HepG2 (cell line): ENCODE measurements at regions not wholly inside any gene's neighbourhood (a gene's known extent, or its start where the extent isn't known, plus 50 kb on each side); places are given as distances from the start of the nearest gene placed in this dataset.

ENCODE experiments used
- CHD4 ChIP-seq: fragments of 200-600 bp; sonication (generic); IDR thresholded peaks from 2 replicates; pipeline ENCODE4 v1.7.0; 2017; ENCODE audit warnings: mild to moderate bottlenecking, low read length, borderline replicate concordance
- GABPB1 ChIP-seq: IDR thresholded peaks from 2 replicates; pipeline ENCODE4 v1.6.1; 2016; ENCODE audit warnings: mild to moderate bottlenecking, missing genetic modification reagents, moderate library complexity, missing compliant biosample characterization
- GATAD2A ChIP-seq: IDR thresholded peaks from 2 replicates; pipeline ENCODE4 v1.6.1; 2016
- GTF2F1 ChIP-seq: fragments of 150-350 bp; IDR thresholded peaks from 2 replicates; pipeline ENCODE4 v1.6.1; 2014; ENCODE audit warnings: low read length
- HMGXB4 ChIP-seq, 2 experiments: sonication (generic) in 1 of 2; formaldehyde crosslinking in 1 of 2; IDR thresholded peaks; 2 replicates each; pipeline versions ENCODE4 v1.4.0 to v1.6.1; 2018 to 2020; ENCODE audit warnings: missing genetic modification reagents in 2 of 2, borderline replicate concordance in 1 of 2, low read depth in 1 of 2, mild to moderate bottlenecking in 1 of 2, missing biosample characterization in 1 of 2
- NR2F2 ChIP-seq: IDR thresholded peaks from 2 replicates; pipeline ENCODE4 v1.6.1; 2012; ENCODE audit warnings: low read depth, inconsistent platforms, borderline replicate concordance
- PCBP2 ChIP-seq: fragments of 200-400 bp; formaldehyde crosslinking; optimal IDR thresholded peaks from 2 replicates; pipeline ENCODE3; 2018; ENCODE audit warnings: low read length, low read depth; ENCODE audit not compliant: poor library complexity, severe bottlenecking
- POLR2AphosphoS5 ChIP-seq: IDR thresholded peaks from 2 replicates; pipeline ENCODE4 v1.6.1; 2012; ENCODE audit warnings: low read depth, low read length
- PPARG ChIP-seq: conservative IDR thresholded peaks from 2 replicates; pipeline ENCODE4 v1.6.1; 2016; ENCODE audit warnings: missing biosample characterization, missing genetic modification reagents
- SATB2 ChIP-seq: sonication (generic); formaldehyde crosslinking; IDR thresholded peaks from 2 replicates; pipeline ENCODE4 v1.5.0; 2020; ENCODE audit warnings: missing genetic modification reagents
- SMARCE1 ChIP-seq: fragments of 450-650 bp; IDR thresholded peaks from 2 replicates; pipeline ENCODE4 v1.6.1; 2017; ENCODE audit warnings: borderline replicate concordance
- SMC3 ChIP-seq: IDR thresholded peaks from 2 replicates; pipeline ENCODE4 v1.6.1; 2011; ENCODE audit warnings: low read length, improper control_type of control experiment
- SOX5 ChIP-seq: IDR thresholded peaks from 2 replicates; pipeline ENCODE4 v1.6.1; 2016; ENCODE audit warnings: borderline replicate concordance
- ZBTB3 ChIP-seq: sonication (generic); formaldehyde crosslinking; IDR thresholded peaks from 2 replicates; pipeline ENCODE4 v1.4.0; 2020; ENCODE audit warnings: low read depth, mild to moderate bottlenecking, moderate library complexity, missing genetic modification reagents, borderline replicate concordance
- ZNF136 ChIP-seq: sonication (generic); formaldehyde crosslinking; IDR thresholded peaks from 2 replicates; pipeline ENCODE4 v1.8.1; 2022; ENCODE audit warnings: low read depth, mild to moderate bottlenecking, moderate library complexity, missing genetic modification reagents
- ZNF138 ChIP-seq: sonication (generic); formaldehyde crosslinking; IDR thresholded peaks from 2 replicates; pipeline ENCODE4 v1.5.0; 2020; ENCODE audit warnings: mild to moderate bottlenecking, low read depth, missing genetic modification reagents
- ZNF225 ChIP-seq: sonication (generic); formaldehyde crosslinking; IDR thresholded peaks from 2 replicates; pipeline ENCODE4 v1.4.0; 2020; ENCODE audit warnings: mild to moderate bottlenecking, missing genetic modification reagents
- ZNF234 ChIP-seq: sonication (generic); formaldehyde crosslinking; conservative IDR thresholded peaks from 2 replicates; pipeline ENCODE4 v1.5.1; 2020; ENCODE audit warnings: mild to moderate bottlenecking, missing genetic modification reagents
- ZNF276 ChIP-seq: sonication (generic); formaldehyde crosslinking; IDR thresholded peaks from 2 replicates; pipeline ENCODE4 v1.4.0; 2020; ENCODE audit warnings: mild to moderate bottlenecking, low read depth, missing genetic modification reagents
- ZNF367 ChIP-seq: sonication (generic); formaldehyde crosslinking; IDR thresholded peaks from 2 replicates; pipeline ENCODE4 v1.4.0; 2020; ENCODE audit warnings: missing genetic modification reagents, borderline replicate concordance
- ZNF530 ChIP-seq: sonication (generic); formaldehyde crosslinking; IDR thresholded peaks from 2 replicates; pipeline ENCODE4 v1.5.0; 2020; ENCODE audit warnings: low read depth, mild to moderate bottlenecking, missing genetic modification reagents
- ZNF562 ChIP-seq: sonication (generic); formaldehyde crosslinking; IDR thresholded peaks from 2 replicates; pipeline ENCODE4 v1.8.0; 2022; ENCODE audit warnings: missing genetic modification reagents, borderline replicate concordance
- ZNF644 ChIP-seq: IDR thresholded peaks from 2 replicates; pipeline ENCODE4 v1.6.1; 2016; ENCODE audit warnings: low read depth
- ZNF687 ChIP-seq: sonication (generic); formaldehyde crosslinking; IDR thresholded peaks from 2 replicates; pipeline ENCODE4 v1.5.1; 2020; ENCODE audit warnings: mild to moderate bottlenecking, missing genetic modification reagents, moderate library complexity
- ZNF850 ChIP-seq: sonication (generic); formaldehyde crosslinking; conservative IDR thresholded peaks from 2 replicates; pipeline ENCODE4 v1.9.0; 2021; ENCODE audit warnings: mild to moderate bottlenecking, missing genetic modification reagents
- ZSCAN30 ChIP-seq: sonication (generic); formaldehyde crosslinking; IDR thresholded peaks from 2 replicates; pipeline ENCODE4 v1.5.0; 2020; ENCODE audit warnings: mild to moderate bottlenecking, missing genetic modification reagents

GRCh38 chr4:123043793-123044425, 121.5 kb upstream of the NUDT6 start (continued):
- TF ChIP-seq CHD4 = no peak
- no peak for TF ChIP-seq GTF2F1
- no peak for TF ChIP-seq ZNF225 (CRISPR knock-in tag)
- TF ChIP-seq ZSCAN30 (CRISPR knock-in tag) = no peak
- no peak for TF ChIP-seq ZNF367
- TF ChIP-seq SATB2 (CRISPR knock-in tag) = no peak
- no peak for TF ChIP-seq ZBTB3 (CRISPR knock-in tag)
- peak; percentile 37; the same call in 1 of the 2 replicates for TF ChIP-seq GATAD2A (CRISPR knock-in tag)
- TF ChIP-seq ZNF644 (CRISPR knock-in tag) = peak; percentile 86
- TF ChIP-seq SMARCE1 = no peak
- TF ChIP-seq ZNF234 (CRISPR knock-in tag) = no peak
- no peak for TF ChIP-seq ZNF138 (CRISPR knock-in tag)
- TF ChIP-seq GABPB1 = no peak
- no peak for TF ChIP-seq POLR2AphosphoS5
- TF ChIP-seq SMC3 = no peak
- TF ChIP-seq ZNF562 (CRISPR knock-in tag) = no peak
- peak; percentile 81 for TF ChIP-seq SOX5
- no peak for TF ChIP-seq PCBP2
- peak; percentile 75 for TF ChIP-seq PPARG
- no peak for TF ChIP-seq ZNF687 (CRISPR knock-in tag)
- TF ChIP-seq ZNF136 (CRISPR knock-in tag) = no peak
- no peak for TF ChIP-seq ZNF276 (CRISPR knock-in tag)
- no peak for TF ChIP-seq HMGXB4 (CRISPR knock-in tag; IDR thresholded peaks at IDR 0.05; ENCODE audit: borderline replicate concordance in 1 of 2, low read depth in 1 of 2)
- no peak for TF ChIP-seq ZNF850 (CRISPR knock-in tag)
- no peak for TF ChIP-seq ZNF530
- TF ChIP-seq NR2F2 = no peak
